MM.1S (cell line): ENCODE measurements at regions not wholly inside any gene's neighbourhood (a gene's known extent, or its start where the extent isn't known, plus 50 kb on each side); places are given as distances from the start of the nearest gene placed in this dataset.

Experiments used
- DNase-seq: peaks from one replicate; pipeline ENCODE4 v3.0.0-alpha.2; 2015
- H2AFZ ChIP-seq: fragments of 300-600 bp; sonication (generic); 2 replicates; pipeline ENCODE4 v1.6.0; 2016; ENCODE audit warnings: antibody characterized with exemption, low read length
- H3F3A ChIP-seq: fragments of 300-600 bp; sonication (generic); 2 replicates; pipeline ENCODE4 v1.6.1; 2016; ENCODE audit warnings: mild to moderate bottlenecking, antibody characterized with exemption, low read length, moderate library complexity, mixed read lengths; ENCODE audit not compliant: insufficient read depth
- H3K27ac ChIP-seq: fragments of 300-600 bp; sonication (generic); 2 replicates; pipeline ENCODE4 v1.5.1; 2016; ENCODE audit warnings: mild to moderate bottlenecking, low read length
- H3K27me3 ChIP-seq: fragments of 300-600 bp; sonication (generic); replicated peaks from 2 replicates; pipeline ENCODE4 v1.6.0; 2016; ENCODE audit warnings: low read length; ENCODE audit not compliant: insufficient read depth
- H3K36me3 ChIP-seq: fragments of 300-600 bp; sonication (generic); replicated peaks from 2 replicates; pipeline ENCODE4 v1.6.1; 2016; ENCODE audit warnings: mild to moderate bottlenecking, low read length, mixed read lengths; ENCODE audit not compliant: insufficient read depth
- H3K4me1 ChIP-seq: fragments of 300-600 bp; sonication (generic); 2 replicates; pipeline ENCODE4 v1.6.1; 2016; ENCODE audit warnings: low read length, mixed read lengths
- H3K4me2 ChIP-seq: fragments of 300-600 bp; sonication (generic); 2 replicates; pipeline ENCODE4 v1.6.0; 2016; ENCODE audit warnings: low read depth, low read length
- H3K4me3 ChIP-seq: fragments of 300-600 bp; sonication (generic); 2 replicates; pipeline ENCODE4 v1.5.1; 2016; ENCODE audit warnings: low read length, mixed read lengths
- H3K79me2 ChIP-seq: fragments of 300-600 bp; sonication (generic); 2 replicates; pipeline ENCODE4 v1.6.1; 2016; ENCODE audit warnings: mixed run types, low read length, mixed read lengths
- H3K9ac ChIP-seq: fragments of 300-600 bp; sonication (generic); 2 replicates; pipeline ENCODE4 v1.6.1; 2016; ENCODE audit warnings: low read length, mixed read lengths
- H3K9me2 ChIP-seq: fragments of 300-600 bp; sonication (generic); replicated peaks from 2 replicates; pipeline ENCODE4 v1.6.1; 2016; ENCODE audit warnings: mild to moderate bottlenecking, low read length, mixed read lengths; ENCODE audit not compliant: insufficient read depth
- H3K9me3 ChIP-seq: fragments of 300-600 bp; sonication (generic); replicated peaks from 2 replicates; pipeline ENCODE4 v1.6.1; 2016; ENCODE audit warnings: mild to moderate bottlenecking, low read length, mixed read lengths; ENCODE audit not compliant: insufficient read depth
- H4K20me1 ChIP-seq: fragments of 300-600 bp; sonication (generic); 2 replicates; pipeline ENCODE4 v1.6.1; 2016; ENCODE audit warnings: mild to moderate bottlenecking, low read length, moderate library complexity, mixed read lengths; ENCODE audit not compliant: insufficient read depth
- CTCF ChIP-seq: fragments of 300-600 bp; sonication (generic); IDR thresholded peaks from 2 replicates; pipeline ENCODE4 v1.5.1; 2016; ENCODE audit warnings: antibody characterized with exemption, low read length, mixed read lengths
- EZH2 ChIP-seq: fragments of 300-600 bp; sonication (generic); optimal IDR thresholded peaks from 2 replicates; pipeline ENCODE3; 2017; ENCODE audit warnings: low read depth, mild to moderate bottlenecking, antibody characterized with exemption, low read length, mixed read lengths
- EZH2phosphoT487 ChIP-seq: fragments of 300-600 bp; sonication (generic); IDR thresholded peaks from 2 replicates; pipeline ENCODE4 v1.6.1; 2018; ENCODE audit warnings: antibody characterized with exemption, low read length

DNA sequence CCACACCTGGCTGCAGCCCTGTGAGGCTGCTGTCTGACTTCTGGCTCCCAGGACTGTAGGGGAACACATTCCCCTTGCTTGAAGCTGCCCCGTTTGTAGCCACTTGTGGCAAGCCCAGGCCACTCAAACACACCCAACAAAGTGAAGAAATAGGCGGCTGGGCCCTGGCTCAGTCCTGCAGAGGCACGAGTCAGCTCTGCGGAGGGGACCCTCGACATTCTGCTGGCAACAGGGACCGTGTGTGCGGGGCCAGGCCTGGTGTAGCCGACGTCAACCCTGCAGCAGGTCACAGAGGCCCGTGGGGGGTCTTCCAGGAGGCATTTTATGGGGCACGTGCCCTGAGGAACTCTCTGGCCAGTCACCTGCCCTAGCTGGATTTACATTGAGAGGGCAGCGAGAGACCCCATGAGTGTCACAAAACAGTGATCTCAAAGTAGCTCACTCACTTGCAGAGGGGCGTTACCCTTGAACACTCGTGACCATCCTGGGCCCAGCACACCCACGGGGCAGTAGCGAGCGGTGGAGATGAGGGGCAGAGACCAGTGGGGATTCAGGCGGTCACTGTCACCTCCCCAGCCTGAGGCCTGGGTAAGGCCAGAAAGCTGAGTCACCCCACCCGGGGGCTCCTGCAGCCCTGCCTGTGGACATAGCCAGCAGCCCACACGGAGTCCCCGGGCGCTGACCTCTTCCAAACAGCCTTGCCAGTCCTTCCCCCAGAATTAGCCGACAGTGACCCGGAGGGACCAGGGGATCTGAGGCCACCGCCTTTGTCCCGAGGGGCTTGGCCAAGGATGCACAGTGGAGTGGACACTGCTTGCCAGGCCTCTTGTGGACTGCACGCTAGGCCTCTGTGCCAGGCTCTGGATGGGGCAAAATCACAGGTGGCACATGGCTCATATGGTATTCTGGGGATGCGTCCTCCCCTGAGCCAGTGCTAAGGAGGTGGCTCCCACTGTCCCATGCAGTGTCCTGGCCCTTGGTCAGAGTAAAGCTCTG, 139.5 kb downstream of the CTTN start:
- no peak overlapping the region for H3K9ac ChIP-seq

DNA sequence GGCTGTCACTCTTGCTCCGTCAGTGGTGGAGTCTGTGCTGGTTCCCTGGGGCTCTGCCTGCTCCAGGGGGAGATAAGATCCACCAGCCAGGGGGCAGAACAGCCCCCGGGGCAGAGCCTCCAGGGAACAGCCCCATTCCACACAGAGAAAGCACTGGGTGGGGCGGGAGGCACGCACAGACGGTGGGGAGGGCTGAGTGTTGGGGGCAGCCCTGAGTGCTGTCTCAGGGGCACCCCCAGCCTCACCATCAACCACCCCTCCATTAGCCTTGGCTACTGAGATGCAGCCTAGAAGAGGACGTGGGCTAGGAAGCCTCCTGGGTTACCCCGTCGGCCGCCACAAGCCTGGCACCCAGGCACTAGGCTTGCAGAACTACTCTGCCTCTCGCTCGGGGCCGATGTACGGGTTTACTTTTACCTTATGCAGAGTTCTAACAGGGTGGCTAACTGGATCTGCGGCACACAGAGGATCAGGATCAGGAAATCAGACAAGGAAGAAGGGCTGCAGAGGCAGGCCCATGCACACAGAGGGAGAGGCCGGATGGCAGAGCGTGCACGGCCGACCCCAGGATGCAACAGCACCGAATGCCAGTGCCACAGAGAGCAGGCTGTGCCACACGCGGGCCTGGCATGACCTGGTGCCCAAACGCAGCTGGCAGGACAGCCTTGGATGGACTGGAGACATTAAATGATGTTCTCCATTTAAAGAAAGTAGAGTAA, 140.5 kb downstream of the CTTN start:
- H3K27ac ChIP-seq, result no peak overlapping the region
- H3K27me3 ChIP-seq, result peaks cover 95% of the 10 kb centered on the region
- H4K20me1 ChIP-seq, result no peaks in the 10 kb centered on the region
- no peak overlapping the region for H3K4me2 ChIP-seq
- H3K79me2 ChIP-seq, result no peaks in the 10 kb centered on the region
- no peak overlapping the region for H3K4me3 ChIP-seq
- H3K36me3 ChIP-seq, result no peaks in the 10 kb centered on the region
- no peak overlapping the region for H2AFZ ChIP-seq
- no peaks in the 10 kb centered on the region for H3F3A ChIP-seq
- no peaks in the 10 kb centered on the region for H3K9me2 ChIP-seq
- H3K9me3 ChIP-seq, result no peaks in the 10 kb centered on the region
- no peak overlapping the region for H3K9ac ChIP-seq
- no peaks in the 10 kb centered on the region for H3K4me1 ChIP-seq
- TF ChIP-seq EZH2phosphoT487 (no peak), CTCF (no peak), EZH2 (no peak)
- DNase-seq, result no peak

More for the DNA sequence above, 139.5 kb downstream of the CTTN start:
- DNase-seq, result no peak
- Histone ChIP-seq H3K36me3 (no peaks in the 10 kb centered on the region), H3K27me3 (peaks cover 85% of the 10 kb centered on the region), H4K20me1 (no peaks in the 10 kb centered on the region), H3K4me2 (no peak overlapping the region), H3K27ac (no peak overlapping the region), H3K9me2 (no peaks in the 10 kb centered on the region), H3K79me2 (no peaks in the 10 kb centered on the region), H2AFZ (no peak overlapping the region), H3F3A (no peaks in the 10 kb centered on the region), H3K4me3 (no peak overlapping the region), H3K9me3 (no peaks in the 10 kb centered on the region), H3K4me1 (no peaks in the 10 kb centered on the region)
- TF ChIP-seq CTCF, result no peak
- TF ChIP-seq EZH2phosphoT487, result no peak
- TF ChIP-seq EZH2, result no peak

DNA sequence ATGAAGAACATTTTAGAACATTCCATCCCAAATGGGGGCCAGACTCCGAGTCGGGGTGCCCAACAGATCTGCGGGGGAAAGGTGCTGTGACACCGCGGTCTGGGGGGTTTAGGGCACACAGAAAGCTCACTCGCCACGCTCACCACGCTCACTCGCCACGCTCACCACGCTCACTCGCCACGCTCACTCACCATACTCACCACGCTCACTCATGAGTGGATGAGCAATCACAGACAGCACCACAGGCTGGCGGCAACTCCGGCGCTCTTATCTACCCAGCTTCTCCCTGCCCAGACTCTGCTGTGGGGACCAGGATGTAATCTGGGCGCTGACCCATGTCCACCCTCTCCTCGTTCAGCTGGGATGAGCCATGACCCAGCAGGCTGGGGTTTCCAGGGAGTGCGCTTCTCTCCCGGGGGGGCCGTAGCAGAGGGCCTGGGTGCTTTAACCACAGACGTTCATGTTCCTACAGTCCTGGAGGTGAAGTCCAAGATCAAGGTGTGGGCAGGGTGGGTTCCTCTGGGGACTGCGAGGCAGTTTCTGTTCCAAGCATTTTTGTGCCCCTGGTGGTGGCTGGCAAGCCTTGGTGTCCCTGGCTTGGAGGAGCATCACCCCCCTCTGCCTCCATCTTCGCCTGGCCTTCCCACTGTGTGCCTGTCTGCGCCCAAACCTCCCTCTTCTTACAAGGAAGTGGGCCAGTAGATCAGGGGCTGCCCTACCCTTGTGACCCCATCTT, 141.2 kb downstream of the CTTN start:
- H3K27ac ChIP-seq, result no peak overlapping the region
- H3K9me3 ChIP-seq, result no peaks in the 10 kb centered on the region
- H4K20me1 ChIP-seq, result no peaks in the 10 kb centered on the region
- no peak overlapping the region for H2AFZ ChIP-seq
- H3K4me3 ChIP-seq, result no peak overlapping the region
- peaks cover 99% of the 10 kb centered on the region for H3K27me3 ChIP-seq
- no peaks in the 10 kb centered on the region for H3K36me3 ChIP-seq
- DNase-seq, result no peak
- no peak overlapping the region for H3K9ac ChIP-seq
- H3K79me2 ChIP-seq, result no peaks in the 10 kb centered on the region
- H3F3A ChIP-seq, result no peaks in the 10 kb centered on the region
- no peaks in the 10 kb centered on the region for H3K9me2 ChIP-seq
- H3K4me2 ChIP-seq, result no peak overlapping the region
- no peaks in the 10 kb centered on the region for H3K4me1 ChIP-seq
- no peak for TF ChIP-seq EZH2phosphoT487
- TF ChIP-seq EZH2, result no peak
- TF ChIP-seq CTCF, result no peak
